HepG2 (cell line): ENCODE measurements at regions not wholly inside any gene's neighbourhood (a gene's known extent, or its start where the extent isn't known, plus 50 kb on each side); places are given as distances from the start of the nearest gene placed in this dataset.

Experiments used
- BHLHE40 ChIP-seq: IDR thresholded peaks from 2 replicates; pipeline ENCODE4 v1.6.1; 2011; ENCODE audit warnings: low read length, improper control_type of control experiment
- EZH2 ChIP-seq: conservative IDR thresholded peaks from 2 replicates; pipeline ENCODE4 v1.6.1; 2012; ENCODE audit warnings: mild to moderate bottlenecking, low read depth, low read length, moderate library complexity
- NFYB ChIP-seq: sonication (generic); formaldehyde crosslinking; IDR thresholded peaks from 2 replicates; pipeline ENCODE4 v1.4.0; 2020; ENCODE audit warnings: missing genetic modification reagents
- RXRA ChIP-seq: sonication (generic); formaldehyde crosslinking; IDR thresholded peaks from 2 replicates; pipeline ENCODE4 v1.5.1; 2020; ENCODE audit warnings: missing genetic modification reagents
- YY1 ChIP-seq: IDR thresholded peaks from 2 replicates; pipeline ENCODE4 v1.6.1; 2011; ENCODE audit warnings: low read length, low read depth, moderate library complexity, mild to moderate bottlenecking; ENCODE audit not compliant: insufficient read depth, insufficient replicate concordance
- ZNF143 ChIP-seq: sonication (generic); formaldehyde crosslinking; IDR thresholded peaks from 2 replicates; pipeline ENCODE4 v1.4.0; 2020; ENCODE audit warnings: missing genetic modification reagents
- TF ChIP-seq, protein P1 (sequence below): sonication (generic); formaldehyde crosslinking; IDR thresholded peaks from 2 replicates; pipeline ENCODE4 v1.4.0; 2020; ENCODE audit warnings: low read depth, mild to moderate bottlenecking, missing genetic modification reagents
- TF ChIP-seq, protein P2 (sequence below): sonication (generic); formaldehyde crosslinking; IDR thresholded peaks from 2 replicates; pipeline ENCODE4 v1.5.0; 2020; ENCODE audit warnings: mild to moderate bottlenecking, missing genetic modification reagents, moderate library complexity
- TF ChIP-seq, protein P3 (sequence below): sonication (generic); formaldehyde crosslinking; IDR thresholded peaks from 2 replicates; pipeline ENCODE4 v1.5.0; 2020; ENCODE audit warnings: mild to moderate bottlenecking, missing genetic modification reagents, borderline replicate concordance

DNA sequence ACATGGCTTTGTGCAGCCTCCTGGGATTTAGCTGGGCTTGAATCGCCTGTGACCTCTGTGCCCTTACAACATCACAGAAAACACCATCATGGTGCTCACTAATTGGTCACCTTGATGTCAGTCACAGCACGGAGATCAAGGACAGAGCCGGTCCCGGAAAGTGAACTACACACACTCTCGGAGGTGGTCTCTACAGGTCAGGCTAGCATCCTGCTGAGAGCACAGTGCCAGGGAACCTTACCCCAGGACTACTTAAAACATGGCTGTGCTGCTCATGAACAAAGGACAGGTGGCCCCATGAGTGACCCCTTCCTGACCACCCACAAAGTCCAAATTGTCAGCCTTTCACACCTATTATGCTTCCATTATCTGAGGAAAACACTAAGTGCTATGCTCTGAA is 1782.1 kb upstream of the CELF4 start:
- no peak for TF ChIP-seq ZNF143 (CRISPR knock-in tag)
- no peak for TF ChIP-seq BHLHE40
- TF ChIP-seq, protein P1, sequence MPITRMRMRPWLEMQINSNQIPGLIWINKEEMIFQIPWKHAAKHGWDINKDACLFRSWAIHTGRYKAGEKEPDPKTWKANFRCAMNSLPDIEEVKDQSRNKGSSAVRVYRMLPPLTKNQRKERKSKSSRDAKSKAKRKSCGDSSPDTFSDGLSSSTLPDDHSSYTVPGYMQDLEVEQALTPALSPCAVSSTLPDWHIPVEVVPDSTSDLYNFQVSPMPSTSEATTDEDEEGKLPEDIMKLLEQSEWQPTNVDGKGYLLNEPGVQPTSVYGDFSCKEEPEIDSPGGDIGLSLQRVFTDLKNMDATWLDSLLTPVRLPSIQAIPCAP = no peak
- no peak for TF ChIP-seq EZH2
- no peak for TF ChIP-seq YY1
- TF ChIP-seq, protein P2, sequence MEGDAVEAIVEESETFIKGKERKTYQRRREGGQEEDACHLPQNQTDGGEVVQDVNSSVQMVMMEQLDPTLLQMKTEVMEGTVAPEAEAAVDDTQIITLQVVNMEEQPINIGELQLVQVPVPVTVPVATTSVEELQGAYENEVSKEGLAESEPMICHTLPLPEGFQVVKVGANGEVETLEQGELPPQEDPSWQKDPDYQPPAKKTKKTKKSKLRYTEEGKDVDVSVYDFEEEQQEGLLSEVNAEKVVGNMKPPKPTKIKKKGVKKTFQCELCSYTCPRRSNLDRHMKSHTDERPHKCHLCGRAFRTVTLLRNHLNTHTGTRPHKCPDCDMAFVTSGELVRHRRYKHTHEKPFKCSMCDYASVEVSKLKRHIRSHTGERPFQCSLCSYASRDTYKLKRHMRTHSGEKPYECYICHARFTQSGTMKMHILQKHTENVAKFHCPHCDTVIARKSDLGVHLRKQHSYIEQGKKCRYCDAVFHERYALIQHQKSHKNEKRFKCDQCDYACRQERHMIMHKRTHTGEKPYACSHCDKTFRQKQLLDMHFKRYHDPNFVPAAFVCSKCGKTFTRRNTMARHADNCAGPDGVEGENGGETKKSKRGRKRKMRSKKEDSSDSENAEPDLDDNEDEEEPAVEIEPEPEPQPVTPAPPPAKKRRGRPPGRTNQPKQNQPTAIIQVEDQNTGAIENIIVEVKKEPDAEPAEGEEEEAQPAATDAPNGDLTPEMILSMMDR (CRISPR knock-in tag) = no peak
- TF ChIP-seq, protein P3, sequence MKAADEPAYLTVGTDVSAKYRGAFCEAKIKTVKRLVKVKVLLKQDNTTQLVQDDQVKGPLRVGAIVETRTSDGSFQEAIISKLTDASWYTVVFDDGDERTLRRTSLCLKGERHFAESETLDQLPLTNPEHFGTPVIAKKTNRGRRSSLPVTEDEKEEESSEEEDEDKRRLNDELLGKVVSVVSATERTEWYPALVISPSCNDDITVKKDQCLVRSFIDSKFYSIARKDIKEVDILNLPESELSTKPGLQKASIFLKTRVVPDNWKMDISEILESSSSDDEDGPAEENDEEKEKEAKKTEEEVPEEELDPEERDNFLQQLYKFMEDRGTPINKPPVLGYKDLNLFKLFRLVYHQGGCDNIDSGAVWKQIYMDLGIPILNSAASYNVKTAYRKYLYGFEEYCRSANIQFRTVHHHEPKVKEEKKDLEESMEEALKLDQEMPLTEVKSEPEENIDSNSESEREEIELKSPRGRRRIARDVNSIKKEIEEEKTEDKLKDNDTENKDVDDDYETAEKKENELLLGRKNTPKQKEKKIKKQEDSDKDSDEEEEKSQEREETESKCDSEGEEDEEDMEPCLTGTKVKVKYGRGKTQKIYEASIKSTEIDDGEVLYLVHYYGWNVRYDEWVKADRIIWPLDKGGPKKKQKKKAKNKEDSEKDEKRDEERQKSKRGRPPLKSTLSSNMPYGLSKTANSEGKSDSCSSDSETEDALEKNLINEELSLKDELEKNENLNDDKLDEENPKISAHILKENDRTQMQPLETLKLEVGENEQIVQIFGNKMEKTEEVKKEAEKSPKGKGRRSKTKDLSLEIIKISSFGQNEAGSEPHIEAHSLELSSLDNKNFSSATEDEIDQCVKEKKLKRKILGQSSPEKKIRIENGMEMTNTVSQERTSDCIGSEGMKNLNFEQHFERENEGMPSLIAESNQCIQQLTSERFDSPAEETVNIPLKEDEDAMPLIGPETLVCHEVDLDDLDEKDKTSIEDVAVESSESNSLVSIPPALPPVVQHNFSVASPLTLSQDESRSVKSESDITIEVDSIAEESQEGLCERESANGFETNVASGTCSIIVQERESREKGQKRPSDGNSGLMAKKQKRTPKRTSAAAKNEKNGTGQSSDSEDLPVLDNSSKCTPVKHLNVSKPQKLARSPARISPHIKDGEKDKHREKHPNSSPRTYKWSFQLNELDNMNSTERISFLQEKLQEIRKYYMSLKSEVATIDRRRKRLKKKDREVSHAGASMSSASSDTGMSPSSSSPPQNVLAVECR = no peak
- no peak for TF ChIP-seq RXRA (CRISPR knock-in tag)
- TF ChIP-seq NFYB = no peak
